MCF 10A (cell line): ENCODE measurements at regions not wholly inside any gene's neighbourhood (a gene's known extent, or its start where the extent isn't known, plus 50 kb on each side); places are given as distances from the start of the nearest gene placed in this dataset.

Experiments used
- BruUV-seq: library from RNA; stranded (reverse); fragments of 400-500 nt; replicated peaks from 2 replicates; lab custom pipeline; 2021; lab: Mats Ljungman, UMichigan
- CTCF ChIA-PET: fragments of 300-600 bp; sonication (Branson Sonifier 250); formaldehyde crosslinking; extraction: SDS; loops from one replicate; lab custom pipeline; 2021; ENCODE audit warnings: antibody characterized with exemption, inconsistent platforms; lab: Yijun Ruan, JAX
- POLR2A ChIA-PET: fragments of 300-600, 350-650 bp; sonication (Branson Sonifier 250); formaldehyde crosslinking; extraction: SDS; loops from one replicate; lab custom pipeline; 2020; ENCODE audit warnings: antibody characterized with exemption, inconsistent platforms; lab: Yijun Ruan, JAX
- DNase-seq: peaks from one replicate; pipeline ENCODE4 v3.0.0-alpha.2; 2018; ENCODE audit not compliant: unreplicated experiment
- H3K27ac Mint-ChIP-seq: one replicate; pipeline ENCODE4 v1.8.0; 2022; ENCODE audit warnings: mild to moderate bottlenecking, low read depth, mixed read lengths; ENCODE audit not compliant: unreplicated experiment
- H3K27me3 Mint-ChIP-seq: one replicate; pipeline ENCODE4 v1.8.0; 2022; ENCODE audit warnings: mixed read lengths; ENCODE audit not compliant: insufficient read depth, unreplicated experiment
- H3K36me3 Mint-ChIP-seq: one replicate; pipeline ENCODE4 v1.8.0; 2022; ENCODE audit warnings: mild to moderate bottlenecking, moderate library complexity, mixed read lengths; ENCODE audit not compliant: insufficient read depth, unreplicated experiment
- H3K4me1 Mint-ChIP-seq: one replicate; pipeline ENCODE4 v1.8.0; 2022; ENCODE audit warnings: mixed read lengths; ENCODE audit not compliant: insufficient read depth, unreplicated experiment
- H3K4me3 Mint-ChIP-seq: one replicate; pipeline ENCODE4 v1.8.0; 2022; ENCODE audit warnings: mild to moderate bottlenecking, moderate library complexity, mixed read lengths; ENCODE audit not compliant: unreplicated experiment
- H3K9me3 Mint-ChIP-seq: one replicate; pipeline ENCODE4 v1.8.0; 2022; ENCODE audit warnings: mixed read lengths; ENCODE audit not compliant: unreplicated experiment
- CTCF ChIP-seq: fragments of 200-600 bp; IDR thresholded peaks from one replicate; pipeline ENCODE4 v1.8.0; 2022; ENCODE audit warnings: antibody characterized with exemption, mild to moderate bottlenecking; ENCODE audit not compliant: unreplicated experiment
- intact Hi-C: fragments of 100-400 bp; cut with micrococcal nuclease; formaldehyde crosslinking; loops from 2 replicates; pipeline ENCODE4 v1.14.1; 2022

GRCh38 chr2:191626497-191627151, 51.3 kb upstream of the NABP1 start:
- Mint-ChIP-seq H3K4me3 (no peak overlapping the region), H3K27ac (no peak overlapping the region), H3K9me3 (no peaks in the 10 kb centered on the region), H3K36me3 (no peaks in the 10 kb centered on the region), H3K4me1 (peaks cover 53% of the 10 kb centered on the region), H3K27me3 (no peaks in the 10 kb centered on the region)
- POLR2A ChIA-PET: interaction anchor here (0.6 to 3.9 kb wide), 12 partner anchors 8 to 70 kb away, joined by 3 to 39 read pairs (median 5); partner anchors contain the start of gene NABP1
- CTCF ChIA-PET: interaction anchor here (0.5 to 1.3 kb wide), 3 partner anchors 9 to 58 kb away, joined by 3 to 6 read pairs (median 4); no protein-coding TSS in a partner anchor
- BruUV-seq: no TSS peak
- DNase-seq: peak; percentile 64
- no peak for TF ChIP-seq CTCF
- intact Hi-C loops: no loop called here

- H3K27me3 Mint-ChIP-seq: no peaks in the 10 kb centered on the region
- H3K4me3 Mint-ChIP-seq: no peak overlapping the region
- BruUV-seq: no TSS peak
- no peak overlapping the region for H3K27ac Mint-ChIP-seq
- POLR2A ChIA-PET: interaction anchor here (0.8 to 3.9 kb wide), 16 partner anchors 9 to 62 kb away, joined by 3 to 39 read pairs (median 4); partner anchors contain the start of gene NABP1
- CTCF ChIA-PET: interaction anchor here (0.7 to 1.8 kb wide), 7 partner anchors 9 to 64 kb away, joined by 3 to 10 read pairs (median 4); no protein-coding TSS in a partner anchor
- no peaks in the 10 kb centered on the region for H3K9me3 Mint-ChIP-seq
- peaks cover 60% of the 10 kb centered on the region for H3K4me1 Mint-ChIP-seq
- intact Hi-C loops: no loop called here
- H3K36me3 Mint-ChIP-seq: no peaks in the 10 kb centered on the region
- no peak for DNase-seq
- TF ChIP-seq CTCF: no peak
Measured at GRCh38 chr2:191627518-191627917, 50.4 kb upstream of the NABP1 start.
